ENCODE measurements at regions not wholly inside any gene's neighbourhood (a gene's known extent, or its start where the extent isn't known, plus 50 kb on each side); places are given as distances from the start of the nearest gene placed in this dataset.

GRCh38 chr2:22274661-22275060, 1110.3 kb upstream of the KLHL29 start:
- Histone ChIP-seq H3K4me3 (no peak overlapping the region), H3K27me3 (ENCODE audit: insufficient read depth in 3 of 3, low read length in 2 of 3) (no peaks in the 10 kb centered on the region), H3K4me1 (no peaks in the 10 kb centered on the region), H3K36me3 (ENCODE audit: insufficient read depth in 1 of 2, low read depth in 1 of 2) (no peaks in the 10 kb centered on the region), H3K9me3 (peaks cover 2% of the 10 kb centered on the region), H3K27ac (no peak overlapping the region)
- intact Hi-C loops (cut with DNase I): no loop called here
- no peak for ATAC-seq
- WGBS, 3 donors: 57 to 58% (median 57%) methylated on average over 3 of the region's 3 CpGs
- no peak for DNase-seq
- no peak for TF ChIP-seq CTCF (IDR thresholded peaks at IDR 0.05)

- Histone ChIP-seq H3K27me3 (ENCODE audit: insufficient read depth in 3 of 3, low read length in 2 of 3) (no peaks in the 10 kb centered on the region), H3K4me1 (no peaks in the 10 kb centered on the region), H3K4me3 (no peak overlapping the region), H3K36me3 (ENCODE audit: insufficient read depth in 1 of 2, low read depth in 1 of 2) (no peaks in the 10 kb centered on the region), H3K9me3 (no peaks in the 10 kb centered on the region), H3K27ac (no peak overlapping the region)
- WGBS, 3 donors: 76 to 84% (median 80%) methylated on average over 4 of the region's 4 CpGs
- intact Hi-C loops (cut with DNase I): no loop called here
- TF ChIP-seq CTCF (IDR thresholded peaks at IDR 0.05): no peak
- DNase-seq (no peak), ATAC-seq (no peak)
Measured at GRCh38 chr2:22276696-22277095, 1108.3 kb upstream of the KLHL29 start.

DNA sequence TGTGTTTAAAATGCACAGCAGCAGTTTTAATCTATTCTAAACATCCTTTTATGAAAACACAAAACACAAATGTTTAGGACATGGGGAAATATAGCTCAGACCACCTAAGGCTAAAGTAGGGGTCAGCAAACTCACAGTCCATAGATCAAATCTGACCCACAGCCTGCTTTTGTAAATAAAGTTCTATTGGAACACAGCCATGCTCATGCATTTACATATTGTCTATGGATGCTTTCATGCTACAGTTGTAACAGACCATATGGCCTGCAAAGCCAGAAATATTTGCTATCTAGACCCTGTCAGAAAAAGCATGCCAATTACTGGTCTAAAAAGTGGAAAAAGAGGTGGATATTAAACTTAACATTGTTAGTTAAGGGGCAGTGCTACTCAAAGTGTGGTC, 1105.4 kb upstream of the KLHL29 start:
- Histone ChIP-seq H3K4me3 (no peak overlapping the region), H3K4me1 (no peaks in the 10 kb centered on the region), H3K27ac (no peak overlapping the region), H3K9me3 (no peaks in the 10 kb centered on the region), H3K27me3 (ENCODE audit: insufficient read depth in 3 of 3, low read length in 2 of 3) (no peaks in the 10 kb centered on the region), H3K36me3 (ENCODE audit: insufficient read depth in 1 of 2, low read depth in 1 of 2) (no peaks in the 10 kb centered on the region)
- no peak for DNase-seq
- no peak for TF ChIP-seq CTCF (IDR thresholded peaks at IDR 0.05)
- intact Hi-C loops (cut with DNase I): no loop called here
- no peak for ATAC-seq

DNA sequence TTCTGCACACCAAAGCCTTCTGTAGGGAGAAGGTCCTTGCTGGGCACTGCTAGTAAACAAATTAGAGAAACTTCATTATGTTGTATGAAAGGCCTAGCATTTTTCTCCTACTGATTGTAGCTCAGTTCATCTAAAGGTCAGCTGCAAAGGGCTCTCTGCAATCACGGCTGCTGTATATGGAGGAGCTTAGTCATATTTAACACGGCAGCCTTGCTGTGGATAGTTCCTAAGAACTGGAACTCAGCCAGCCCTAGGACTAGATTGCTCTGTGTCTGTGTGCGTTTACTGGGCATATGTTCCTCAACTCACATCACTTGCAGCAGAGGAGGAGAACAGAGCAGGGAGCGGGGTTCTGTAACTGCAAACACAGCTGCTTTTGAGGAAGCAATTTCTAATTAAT, 1103.9 kb upstream of the KLHL29 start:
- no peak overlapping the region for H3K4me3 ChIP-seq
- H3K4me1 ChIP-seq: no peaks in the 10 kb centered on the region
- DNase-seq (no peak), ATAC-seq (no peak)
- no peak overlapping the region for H3K27ac ChIP-seq
- no peak for TF ChIP-seq CTCF (IDR thresholded peaks at IDR 0.05)
- no peaks in the 10 kb centered on the region for H3K9me3 ChIP-seq
- no peaks in the 10 kb centered on the region for H3K36me3 ChIP-seq (ENCODE audit: insufficient read depth in 1 of 2, low read depth in 1 of 2)
- H3K27me3 ChIP-seq (ENCODE audit: insufficient read depth in 3 of 3, low read length in 2 of 3): no peaks in the 10 kb centered on the region
- WGBS, 3 donors: 18 to 21% (median 20%) methylated on average over 4 of the region's 4 CpGs
- intact Hi-C loops (cut with DNase I): no loop called here

DNA sequence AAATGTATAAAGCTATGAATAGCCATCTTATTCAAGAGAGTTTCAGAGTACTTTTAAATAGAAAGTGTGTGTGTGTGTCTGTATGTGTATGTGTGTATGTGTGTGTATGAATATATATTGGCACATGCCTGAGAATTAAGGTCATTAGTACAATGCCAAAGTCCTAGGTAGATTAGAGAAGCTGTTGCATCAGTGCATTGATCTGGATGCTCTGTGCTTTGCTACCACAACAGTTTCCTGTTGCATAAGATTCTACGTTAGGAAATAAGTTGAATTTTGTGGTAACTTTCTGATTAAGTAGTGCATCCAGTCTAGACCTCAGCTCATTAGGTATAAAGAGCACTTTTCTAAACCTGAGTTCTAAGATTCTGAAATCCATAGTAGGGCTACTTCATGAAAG, 1102.8 kb upstream of the KLHL29 start:
- no peaks in the 10 kb centered on the region for H3K4me1 ChIP-seq
- intact Hi-C loops (cut with DNase I): no loop called here
- TF ChIP-seq CTCF (IDR thresholded peaks at IDR 0.05): no peak
- WGBS, 3 donors: 69 to 86% (median 78%) methylated on average over 1 of the region's 1 CpG
- ATAC-seq (no peak), DNase-seq (no peak)
- no peaks in the 10 kb centered on the region for H3K9me3 ChIP-seq
- no peaks in the 10 kb centered on the region for H3K27me3 ChIP-seq (ENCODE audit: insufficient read depth in 3 of 3, low read length in 2 of 3)
- H3K36me3 ChIP-seq (ENCODE audit: insufficient read depth in 1 of 2, low read depth in 1 of 2): no peaks in the 10 kb centered on the region
- no peak overlapping the region for H3K27ac ChIP-seq
- H3K4me3 ChIP-seq: no peak overlapping the region

All from psoas muscle (tissue), 7 donors.